Stimulated activated CD8-positive, alpha-beta memory T cell treated with anti-CD3 and anti-CD28 coated beads, Interleukin-15, amount 100 ng/mL, for 4 hours (primary cell): ENCODE measurements at regions not wholly inside any gene's neighbourhood (a gene's known extent, or its start where the extent isn't known, plus 50 kb on each side); places are given as distances from the start of the nearest gene placed in this dataset.
A peak's percentile ranks its signal among the peaks of the same experiment; 100 is the strongest.

Source experiments
- DNase-seq, 2 donors: peaks; one replicate each; pipeline ENCODE4 v3.0.0-alpha.2; 2020; ENCODE audit warnings: low read depth in 2 of 2

DNA sequence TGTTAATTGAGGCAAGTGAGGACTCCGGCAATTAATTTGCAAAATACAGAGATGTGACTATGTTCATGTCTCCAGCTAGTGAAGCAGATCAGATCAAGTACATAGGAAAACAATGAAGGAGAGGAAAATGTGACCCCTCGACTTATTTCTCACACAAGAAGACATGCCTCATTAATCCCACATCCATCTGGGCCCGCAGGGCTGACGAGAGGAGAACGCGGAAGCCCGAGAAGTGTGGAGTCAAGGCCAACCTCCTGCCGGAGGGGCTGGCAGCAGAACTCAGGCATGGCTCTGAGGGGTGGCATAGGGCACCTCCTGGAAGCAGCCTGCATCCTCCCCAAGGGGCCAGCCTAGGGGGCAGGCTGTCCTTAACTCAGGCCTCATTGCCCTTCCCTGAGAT, 54.4 kb downstream of the ZNF503 start:
- no peak for DNase-seq

DNA sequence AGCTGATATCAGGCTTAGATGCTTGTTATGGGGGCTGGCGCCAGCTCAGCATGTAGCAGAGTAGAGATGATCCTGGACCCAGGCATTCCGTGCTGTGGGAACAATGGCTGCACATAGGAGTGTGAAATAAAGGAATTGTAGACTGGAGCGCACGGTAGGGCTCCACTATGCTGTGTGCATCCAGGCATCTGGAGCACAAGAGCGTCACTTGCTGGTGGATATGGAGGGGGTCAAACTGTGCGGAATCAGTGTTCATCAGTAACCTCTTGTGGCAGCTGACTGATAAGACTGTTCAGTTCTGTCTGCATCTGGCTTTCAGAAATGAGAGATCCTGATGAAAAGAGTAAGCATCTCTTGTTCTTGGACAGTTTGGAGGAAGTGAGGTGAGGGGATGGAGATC, 55.8 kb downstream of the ZNF503 start:
- DNase-seq = no peak

DNA sequence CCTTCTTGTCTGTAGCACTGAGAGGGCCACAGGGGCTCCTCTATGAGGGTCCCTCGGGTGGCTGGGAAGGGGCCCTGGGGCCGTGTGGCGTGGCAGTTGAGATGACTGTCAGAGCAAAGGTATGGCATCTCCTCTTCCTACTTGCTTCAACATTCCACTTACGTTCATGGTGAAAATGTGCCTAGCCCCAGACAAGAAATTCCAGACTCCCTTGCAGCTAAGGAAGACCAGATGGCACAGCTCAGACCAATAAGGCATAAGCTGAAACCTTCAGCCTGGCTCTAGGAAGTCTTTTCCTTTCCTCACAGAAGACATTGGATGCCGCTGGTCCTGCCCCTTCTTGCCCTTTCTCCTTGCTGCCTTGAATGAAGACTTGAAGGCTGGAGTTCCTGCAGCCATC, 57.4 kb downstream of the ZNF503 start:
- no peak for DNase-seq

DNA sequence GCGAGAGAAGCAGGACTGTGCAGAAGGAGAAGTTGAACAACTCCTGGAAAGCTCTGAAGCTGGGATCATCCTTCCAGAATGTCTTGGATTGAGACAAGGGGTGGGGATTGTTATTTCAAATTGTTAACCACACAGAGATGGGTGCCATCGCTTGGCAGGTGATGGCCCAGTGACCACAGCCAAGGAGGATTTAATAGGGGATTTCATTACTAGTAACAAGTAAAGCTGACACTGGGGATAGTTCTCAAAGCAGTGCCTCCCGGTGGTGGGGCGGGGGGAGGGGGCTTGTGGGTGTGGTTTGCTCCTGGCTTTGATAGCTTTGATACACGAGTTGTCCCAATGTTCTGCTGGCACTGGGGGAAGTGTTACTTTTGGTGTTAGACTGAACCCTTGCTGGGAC, 59.2 kb downstream of the ZNF503 start:
- no peak for DNase-seq

DNA sequence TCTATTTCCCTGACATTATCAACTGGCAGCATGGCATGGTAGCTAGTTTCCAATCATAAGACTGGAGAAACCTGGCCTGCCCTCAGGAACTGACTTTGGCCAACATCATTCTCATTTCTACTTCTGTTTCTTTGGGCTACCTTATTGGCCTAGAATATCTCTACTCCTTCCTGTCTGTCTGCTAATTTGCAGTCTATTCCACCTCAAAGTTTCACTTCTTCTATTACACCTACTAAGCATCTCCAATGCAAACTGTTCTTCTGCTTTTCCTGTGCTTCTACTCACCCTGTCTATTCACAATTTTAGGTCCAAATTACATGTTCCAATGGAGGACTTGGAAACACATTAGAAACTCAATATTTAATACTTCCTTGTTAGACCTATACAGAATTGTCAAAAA, 65.6 kb downstream of the ZNF503 start:
- no peak for DNase-seq

DNA sequence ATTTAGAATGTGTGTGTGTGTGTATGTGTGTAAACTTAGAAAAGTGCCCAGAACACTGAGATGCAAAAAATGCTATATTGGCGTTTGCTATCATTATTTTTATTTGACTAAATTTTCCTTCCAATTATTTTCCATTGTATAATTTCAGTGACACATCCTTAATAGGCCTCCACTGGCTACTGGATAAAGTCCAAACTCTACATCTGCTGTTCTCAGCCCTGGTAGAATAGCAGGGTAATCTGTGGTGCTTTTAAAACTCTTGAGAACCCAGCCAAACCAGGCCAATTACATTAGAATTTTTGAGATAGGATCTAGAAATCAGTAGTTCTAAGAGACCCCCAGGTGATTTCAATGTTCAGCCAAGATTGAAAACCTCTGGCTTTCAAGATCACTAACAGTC, 66.4 kb downstream of the ZNF503 start:
- DNase-seq = no peak

DNA sequence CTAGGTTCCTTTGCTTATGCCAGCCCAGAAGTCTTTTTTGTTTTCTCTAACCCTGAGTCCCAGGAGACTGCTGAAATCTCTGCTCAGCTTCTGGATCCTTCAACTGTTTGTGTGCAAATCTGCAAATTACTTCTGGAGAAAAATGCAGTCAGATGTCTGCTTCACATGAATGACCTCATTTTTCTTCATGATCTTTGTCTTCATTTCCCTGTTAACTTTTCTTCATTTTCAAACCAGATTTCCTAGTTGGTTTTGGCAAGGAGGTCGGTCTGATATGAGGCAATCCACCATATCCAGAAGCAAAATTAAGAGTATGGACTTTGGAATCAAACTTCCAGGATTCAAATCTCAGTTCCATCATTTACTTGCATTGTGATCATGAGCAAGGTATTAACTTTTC, 66.8 kb downstream of the ZNF503 start:
- no peak for DNase-seq

DNA sequence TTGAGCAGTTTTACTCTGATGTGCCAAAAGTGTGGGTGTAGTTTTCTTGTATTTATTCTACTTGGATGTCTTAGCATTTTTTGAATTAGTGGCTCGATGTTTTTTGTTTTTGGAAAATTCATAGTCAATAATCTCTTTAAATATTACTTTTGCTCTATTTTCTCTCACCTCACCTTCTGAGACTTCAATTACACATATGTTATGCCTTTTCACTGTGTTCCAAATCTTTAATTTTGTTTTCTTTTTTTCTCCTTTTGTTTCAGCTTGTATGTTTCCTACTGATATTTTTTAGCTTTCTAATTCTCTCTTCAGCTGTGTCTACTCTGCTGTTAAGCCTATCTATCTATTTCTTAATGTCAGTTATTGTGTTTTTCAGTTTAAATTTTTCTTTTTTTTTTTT, 69.5 kb downstream of the ZNF503 start:
- DNase-seq = no peak

DNA sequence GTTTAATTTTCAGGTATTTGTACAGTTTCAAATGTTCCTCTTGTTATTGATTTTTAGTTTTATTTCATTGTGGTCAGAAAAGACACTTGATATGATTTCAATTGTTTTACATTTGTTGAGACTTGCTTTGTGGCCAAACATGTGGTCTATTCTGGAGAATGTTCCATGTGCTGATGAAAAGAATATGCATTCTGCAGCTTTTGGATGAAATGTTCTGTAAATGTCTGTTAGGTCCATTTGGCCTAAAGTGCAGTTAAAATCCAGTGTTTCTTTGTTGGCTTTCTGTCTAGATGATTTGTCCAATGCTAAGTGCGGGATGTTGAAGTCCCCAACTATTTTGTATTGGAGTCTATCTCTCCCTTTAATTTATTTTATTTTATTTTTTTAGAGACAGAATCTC, 70.5 kb downstream of the ZNF503 start:
- DNase-seq = no peak

DNA sequence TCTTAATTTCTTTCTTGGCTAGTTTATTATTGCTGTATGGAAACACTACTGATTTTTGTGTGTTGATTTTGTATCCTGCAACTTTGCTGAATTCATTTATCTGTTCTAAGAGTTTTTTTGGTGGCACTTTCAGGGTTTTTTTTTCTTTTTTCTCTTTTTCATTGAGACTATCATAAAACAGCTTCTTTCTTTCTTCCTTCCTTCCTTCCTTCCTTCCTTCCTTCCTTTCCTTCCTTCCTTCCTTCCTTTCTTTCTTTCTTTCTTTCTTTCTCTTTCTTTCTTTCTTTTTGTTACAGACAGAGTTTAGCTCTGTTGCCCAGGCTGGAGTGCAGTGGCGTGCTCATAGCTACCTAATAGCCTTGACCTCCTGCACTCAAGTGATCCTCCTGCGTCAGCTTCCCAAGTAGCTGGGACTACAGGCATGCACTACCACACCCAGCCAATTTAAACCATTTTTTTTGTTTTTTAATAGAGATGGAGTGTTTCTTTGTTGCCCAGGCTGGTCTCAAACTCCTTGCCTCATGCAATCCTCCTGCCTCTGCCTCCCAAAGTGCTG, 72.3 kb downstream of the ZNF503 start:
- no peak for DNase-seq

DNA sequence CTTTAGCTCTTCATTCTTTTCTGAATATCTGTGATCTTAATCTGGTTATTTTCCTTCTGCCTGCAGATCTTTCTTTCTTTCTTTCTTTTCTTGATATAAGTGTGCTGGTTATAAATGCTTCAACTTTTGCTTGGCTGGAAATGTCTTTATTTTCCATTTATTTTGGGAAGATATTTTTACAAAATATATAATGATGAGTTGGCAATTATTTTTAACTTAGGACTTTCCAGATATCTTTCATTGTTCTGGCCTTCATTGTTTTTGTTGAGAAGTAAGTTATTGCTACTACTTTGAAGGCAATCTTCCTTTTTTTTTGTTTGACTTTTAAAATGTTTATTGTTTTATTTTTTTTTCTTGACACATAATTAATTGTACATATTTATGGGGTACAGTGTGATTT, 75.3 kb downstream of the ZNF503 start:
- DNase-seq = no peak

DNA sequence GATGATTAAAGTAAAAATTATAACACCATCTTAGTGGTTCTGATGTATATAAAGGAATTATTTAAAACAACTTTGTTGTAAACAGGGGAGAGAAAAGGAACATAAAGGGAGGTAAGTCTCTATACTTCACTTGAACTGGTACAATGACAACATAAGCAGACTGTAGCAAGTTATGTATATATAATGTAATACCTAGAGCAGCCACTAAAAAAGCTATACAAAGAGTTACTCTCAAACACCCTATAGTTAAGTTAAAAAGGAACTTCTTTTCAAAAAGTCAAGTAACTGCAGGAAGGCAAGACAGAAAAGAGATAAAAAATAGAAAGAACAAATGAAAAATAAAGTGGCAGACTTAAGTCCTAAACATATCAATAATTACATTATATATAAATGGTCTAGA, 82.3 kb downstream of the ZNF503 start:
- no peak for DNase-seq

DNA sequence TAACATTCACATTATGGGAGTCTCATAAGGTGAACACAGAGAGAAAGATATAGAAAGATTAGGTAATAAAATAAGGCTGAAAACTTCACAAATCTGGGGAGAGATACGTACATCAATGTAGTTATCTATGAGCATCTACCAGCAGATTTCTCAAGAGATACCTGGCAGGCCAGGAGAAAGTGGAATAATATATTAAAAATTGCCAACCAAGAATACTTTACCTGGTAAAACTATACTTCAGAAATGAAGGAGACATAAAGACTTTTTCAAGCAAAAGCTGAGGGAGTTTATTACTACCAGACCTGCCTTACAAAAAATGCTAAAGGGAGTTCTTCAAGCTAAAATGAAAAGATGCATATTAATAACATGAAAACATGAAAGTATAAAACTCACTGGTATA, 78.8 kb upstream of the COMTD1 start:
- no peak for DNase-seq

DNA sequence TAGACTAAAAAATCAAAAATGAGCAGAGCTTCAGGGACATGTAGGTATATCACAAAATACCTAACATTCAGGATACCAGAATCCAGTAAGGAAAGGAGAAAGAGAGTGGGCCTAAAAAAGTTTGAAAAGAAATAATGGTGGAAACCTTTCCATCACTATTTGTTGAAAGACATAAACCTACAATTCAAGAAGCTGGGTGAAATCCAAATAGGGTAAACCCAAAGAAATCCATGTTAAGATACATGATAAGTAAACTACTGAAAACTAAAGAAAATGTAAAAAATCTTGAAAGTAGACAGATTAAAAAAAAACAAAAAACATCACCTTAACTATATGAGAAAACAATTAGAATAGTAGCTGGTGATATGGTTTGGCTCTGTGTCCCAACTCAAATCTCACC, 76.7 kb upstream of the COMTD1 start:
- DNase-seq = no peak

DNA sequence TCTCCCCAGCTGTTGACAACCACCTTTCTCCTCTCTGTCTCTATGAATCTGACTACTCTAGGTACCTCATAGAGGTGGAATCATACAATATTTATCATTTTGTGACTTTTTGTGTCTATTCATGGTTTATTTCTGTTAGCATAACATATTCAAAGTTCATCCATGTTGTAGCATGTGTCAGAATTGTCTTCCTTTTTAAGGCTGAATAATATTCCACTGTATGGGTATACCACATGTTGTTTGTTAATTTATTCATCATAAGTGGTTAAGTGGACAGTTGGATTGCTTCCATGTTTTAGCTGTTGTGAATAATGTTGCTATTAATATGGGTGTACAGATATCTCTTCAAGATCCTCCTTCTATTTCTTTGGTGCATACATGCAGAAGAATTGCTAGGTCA, 69.9 kb upstream of the COMTD1 start:
- no peak for DNase-seq

DNA sequence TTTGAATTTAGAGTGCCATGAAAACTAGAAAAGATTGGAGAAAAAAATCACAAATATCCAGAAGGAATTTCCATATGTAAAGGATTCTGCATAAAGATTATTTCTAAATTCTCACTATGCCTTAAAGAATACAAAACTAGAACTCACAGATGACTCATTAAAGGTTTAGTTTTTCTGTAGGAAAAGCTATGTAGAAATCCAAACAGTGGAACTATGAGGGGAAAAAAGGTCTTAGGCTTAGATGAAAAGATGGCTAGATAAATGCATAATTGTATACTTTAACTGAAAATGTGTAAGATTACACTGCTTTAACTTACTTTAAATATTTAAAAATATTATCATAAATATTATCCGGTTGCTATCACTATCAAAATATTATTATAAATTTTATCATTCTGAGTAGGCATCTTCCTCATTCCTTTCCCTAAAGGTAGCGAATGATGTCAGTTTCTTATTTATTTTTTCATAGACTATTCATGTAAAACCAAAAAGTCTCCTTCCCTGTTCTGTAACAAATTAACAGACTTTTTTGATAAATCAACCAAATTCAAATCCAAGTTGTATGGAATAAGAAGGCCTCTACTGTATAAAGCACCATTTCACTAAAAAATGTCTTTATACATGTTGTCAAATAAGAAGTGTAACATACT, 69.1 kb upstream of the COMTD1 start:
- no peak for DNase-seq

DNA sequence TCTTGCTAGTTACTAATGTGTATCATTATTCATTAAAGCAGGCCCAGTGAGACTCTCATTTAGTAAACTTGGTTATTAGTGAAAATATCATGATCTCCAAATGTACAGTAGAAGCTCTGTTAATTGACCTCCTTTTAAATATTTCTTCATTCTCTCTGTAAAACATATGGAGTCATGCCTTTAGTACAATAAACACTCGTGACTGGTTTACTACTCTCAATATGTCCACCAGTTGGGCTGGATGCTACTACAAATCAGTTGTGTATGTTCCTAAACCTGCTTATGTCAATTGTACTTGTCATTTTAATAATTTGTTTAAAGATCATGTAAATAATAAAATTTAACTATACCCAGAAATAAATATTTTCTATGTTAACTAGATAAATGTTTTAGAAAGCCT, 68.6 kb upstream of the COMTD1 start:
- no peak for DNase-seq

DNA sequence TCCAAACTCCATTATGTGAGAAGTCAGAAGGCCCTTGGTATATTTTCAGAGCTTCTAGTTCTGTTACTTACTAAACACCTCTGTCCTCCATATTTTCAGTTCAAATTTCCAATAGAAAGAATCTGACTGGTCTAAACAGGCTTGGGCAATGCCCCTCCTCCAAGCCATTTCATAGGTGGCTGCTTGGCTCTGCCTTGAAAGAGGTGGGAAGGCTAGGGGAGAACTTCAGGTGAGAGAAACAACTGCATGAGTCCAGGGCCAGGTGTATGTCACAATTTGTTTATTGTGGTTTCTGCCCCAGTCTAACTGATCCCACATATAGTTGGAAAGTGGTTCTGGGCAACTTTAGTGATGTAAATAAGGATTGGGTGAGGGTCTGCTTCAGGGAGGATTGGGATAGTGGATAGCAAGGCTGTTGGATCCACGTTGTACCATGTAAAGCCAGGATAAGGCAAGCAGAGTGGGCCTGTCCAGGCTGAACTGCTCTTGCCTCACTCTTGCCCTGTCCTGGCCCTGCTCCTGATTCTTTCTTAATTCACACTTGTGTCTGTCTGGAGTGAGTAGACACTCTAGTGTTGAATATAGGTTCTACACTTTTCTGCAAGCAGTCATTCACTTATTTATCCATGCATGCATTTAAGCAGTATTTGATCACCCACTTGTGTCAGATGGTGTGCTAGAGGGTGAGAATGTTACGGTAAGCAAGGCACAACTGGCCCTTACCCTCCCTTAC, 67.5 kb upstream of the COMTD1 start:
- no peak for DNase-seq

DNA sequence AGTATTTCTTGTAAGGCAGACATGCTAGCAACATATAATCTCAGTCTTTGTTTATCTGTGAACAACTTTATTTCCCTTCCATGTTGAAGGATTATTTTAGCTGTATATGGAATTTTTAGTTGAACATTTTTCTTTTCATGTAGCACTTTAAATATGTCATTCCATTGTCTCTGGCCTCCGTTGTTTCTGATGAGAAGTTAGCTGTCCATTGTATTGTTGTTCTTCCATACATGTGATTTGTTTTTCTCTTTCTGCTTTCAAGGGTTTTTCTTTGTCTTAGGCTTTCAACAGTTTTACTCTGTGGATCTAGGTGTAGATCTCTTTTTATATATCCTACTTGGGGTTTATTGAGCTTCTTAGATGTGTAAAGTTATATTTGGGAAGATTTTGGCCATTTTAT, 66.3 kb upstream of the COMTD1 start:
- DNase-seq = no peak

DNA sequence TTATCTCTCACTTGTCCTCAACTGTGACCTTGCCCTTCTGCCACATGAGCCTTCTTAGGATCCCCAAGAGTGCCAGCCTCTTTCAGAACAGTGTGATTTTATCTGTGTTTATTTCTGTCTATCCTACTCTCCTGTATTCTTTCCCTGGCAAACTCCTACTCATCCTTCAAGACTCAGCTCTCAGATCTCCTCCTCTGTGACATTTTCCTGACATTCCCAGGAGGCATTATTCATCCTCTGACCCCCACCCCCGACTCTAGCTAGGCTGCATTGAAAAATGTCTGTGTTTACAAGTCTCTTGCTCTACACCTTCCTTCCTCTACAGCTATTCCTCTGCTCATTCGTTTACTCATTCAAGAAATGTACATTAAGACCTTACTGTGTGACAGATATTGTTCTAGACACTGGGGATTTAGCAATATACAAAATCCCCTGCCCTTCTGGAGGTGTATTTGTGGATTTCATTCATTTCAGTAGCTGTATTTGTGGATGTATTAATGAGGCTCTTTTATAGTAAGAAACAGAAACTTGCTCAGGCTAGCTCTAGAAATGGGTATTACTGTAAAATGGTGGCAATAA, 61.4 kb upstream of the COMTD1 start:
- DNase-seq = no peak

DNA sequence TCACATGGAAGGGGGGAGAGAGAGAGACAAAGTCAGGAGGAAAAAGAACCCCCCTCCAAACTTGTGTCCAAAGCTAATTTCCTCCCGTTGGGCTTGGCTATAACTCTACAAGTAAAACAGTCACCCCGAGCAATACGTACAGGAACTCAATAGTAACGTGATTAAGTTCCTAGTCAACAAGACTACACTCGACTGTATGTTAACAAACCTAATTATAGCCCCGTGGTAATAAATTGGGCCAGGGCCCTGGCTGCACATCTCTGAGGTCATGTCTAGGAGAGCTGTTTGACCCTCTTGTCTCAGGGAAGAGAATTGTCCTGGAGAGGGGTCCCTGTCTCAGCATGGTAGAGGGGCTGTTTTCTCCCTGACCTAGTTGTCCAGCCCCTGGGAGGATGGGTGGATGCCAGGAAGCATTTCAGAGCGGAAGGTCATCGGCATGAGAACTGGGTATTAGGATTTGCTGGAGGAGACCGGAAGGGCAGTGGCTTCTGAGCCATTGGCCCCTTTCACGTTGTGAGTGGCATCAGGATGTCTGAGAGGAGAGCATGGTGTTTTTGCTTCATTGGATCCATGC, 60.2 kb upstream of the COMTD1 start:
- no peak for DNase-seq

DNA sequence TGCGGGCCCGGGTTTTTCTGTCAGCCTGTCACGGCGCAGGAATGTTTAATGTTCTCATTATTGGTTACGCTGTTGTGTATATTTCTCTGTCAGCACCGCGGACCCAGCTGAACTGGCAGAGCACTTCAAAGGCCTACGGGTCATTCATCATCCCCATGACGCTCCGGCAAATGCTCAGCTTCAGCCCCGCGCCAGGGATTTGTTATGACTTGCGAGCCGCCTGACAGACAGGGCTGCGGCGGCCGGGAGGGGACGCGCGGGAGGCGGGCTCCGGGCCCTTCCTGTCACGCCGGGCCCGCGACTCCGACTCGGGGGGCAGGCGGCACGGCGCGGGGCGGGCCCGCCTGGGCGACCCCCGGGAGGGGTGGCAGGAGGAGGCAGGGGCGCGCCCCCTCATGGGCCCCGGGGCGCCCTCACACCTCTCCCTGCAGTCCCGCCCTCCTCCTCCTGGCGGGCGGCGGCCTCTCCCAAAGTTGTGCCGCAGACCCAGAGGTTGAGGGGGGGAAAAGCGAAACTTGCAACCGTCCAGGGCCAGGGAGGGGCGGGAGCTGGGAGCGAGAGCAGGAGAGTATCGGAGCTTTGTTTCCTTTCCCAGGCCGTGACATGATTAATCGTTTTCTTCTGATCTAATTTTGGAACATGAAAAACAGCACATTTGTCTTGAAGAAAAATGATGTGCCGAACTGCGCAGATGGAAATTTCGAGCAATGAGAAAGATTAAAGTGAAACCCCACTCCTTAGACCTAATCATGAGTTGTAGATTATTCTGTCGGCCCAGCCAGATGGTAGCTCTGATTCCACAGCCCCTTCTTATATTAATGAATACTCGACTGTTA, 59.3 kb upstream of the COMTD1 start:
- peak; percentile 23 to 41 for DNase-seq
